Ishikawa (cell line): ENCODE measurements at regions not wholly inside any gene's neighbourhood (a gene's known extent, or its start where the extent isn't known, plus 50 kb on each side); places are given as distances from the start of the nearest gene placed in this dataset.
A peak's percentile ranks its signal among the peaks of the same experiment; 100 is the strongest.

Experiments
- CEBPB ChIP-seq: IDR thresholded peaks from 2 replicates; pipeline ENCODE4 v1.6.1; 2012
- CREB1 ChIP-seq: IDR thresholded peaks from 2 replicates; pipeline ENCODE4 v1.6.1; 2012; ENCODE audit warnings: low read depth
- EGR1 ChIP-seq: IDR thresholded peaks from 2 replicates; pipeline ENCODE4 v1.6.1; 2012
- EP300 ChIP-seq: IDR thresholded peaks from 2 replicates; pipeline ENCODE4 v1.6.1; 2012; ENCODE audit warnings: borderline replicate concordance
- FOXM1 ChIP-seq: IDR thresholded peaks from 2 replicates; pipeline ENCODE4 v1.6.1; 2012; ENCODE audit warnings: low read depth, borderline replicate concordance
- NFIC ChIP-seq: IDR thresholded peaks from 2 replicates; pipeline ENCODE4 v1.6.1; 2012
- RAD21 ChIP-seq: IDR thresholded peaks from 2 replicates; pipeline ENCODE4 v1.6.1; 2012; ENCODE audit warnings: low read depth
- TAF1 ChIP-seq: IDR thresholded peaks from 2 replicates; pipeline ENCODE4 v1.6.1; 2012; ENCODE audit warnings: low read depth, mild to moderate bottlenecking
- TCF12 ChIP-seq: IDR thresholded peaks from 2 replicates; pipeline ENCODE4 v1.6.1; 2012; ENCODE audit warnings: low read depth
- TEAD4 ChIP-seq: IDR thresholded peaks from 2 replicates; pipeline ENCODE4 v1.6.1; 2012
- YY1 ChIP-seq: IDR thresholded peaks from 2 replicates; pipeline ENCODE4 v1.6.1; 2012; ENCODE audit warnings: low read depth
- ZBTB7A ChIP-seq: IDR thresholded peaks from 2 replicates; pipeline ENCODE4 v1.6.1; 2012; ENCODE audit warnings: low read depth
- TF ChIP-seq, protein P1 (sequence below): IDR thresholded peaks from 2 replicates; pipeline ENCODE4 v1.6.1; 2012
- TF ChIP-seq, protein P2 (sequence below): IDR thresholded peaks from 2 replicates; pipeline ENCODE4 v1.6.1; 2012; ENCODE audit warnings: low read depth, mild to moderate bottlenecking
- TF ChIP-seq, protein P3 (sequence below): IDR thresholded peaks from 2 replicates; pipeline ENCODE4 v1.6.1; 2012

DNA sequence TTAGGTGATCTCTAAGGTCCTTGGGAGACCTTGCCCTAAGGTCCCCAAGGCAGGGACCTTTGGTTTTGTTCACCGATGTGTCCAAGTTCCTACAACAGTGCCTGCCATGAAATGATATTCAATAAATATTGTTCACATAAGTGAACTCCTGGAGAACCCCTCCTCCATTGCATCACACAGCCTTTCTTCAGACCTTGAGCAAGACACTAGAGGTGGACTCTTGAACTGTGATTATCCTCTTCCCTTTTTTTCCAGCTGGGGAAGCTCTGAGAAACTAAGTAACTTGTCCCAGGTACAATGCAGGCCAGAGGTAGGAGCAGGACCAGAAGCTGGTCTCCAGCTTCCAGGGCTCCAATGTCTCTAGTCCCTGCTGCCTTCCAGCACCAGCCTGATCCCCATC lies 76.6 kb upstream of the LMO1 start:
- TF ChIP-seq RAD21, result no peak
- TF ChIP-seq, protein P1, sequence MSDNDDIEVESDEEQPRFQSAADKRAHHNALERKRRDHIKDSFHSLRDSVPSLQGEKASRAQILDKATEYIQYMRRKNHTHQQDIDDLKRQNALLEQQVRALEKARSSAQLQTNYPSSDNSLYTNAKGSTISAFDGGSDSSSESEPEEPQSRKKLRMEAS, result no peak

DNA sequence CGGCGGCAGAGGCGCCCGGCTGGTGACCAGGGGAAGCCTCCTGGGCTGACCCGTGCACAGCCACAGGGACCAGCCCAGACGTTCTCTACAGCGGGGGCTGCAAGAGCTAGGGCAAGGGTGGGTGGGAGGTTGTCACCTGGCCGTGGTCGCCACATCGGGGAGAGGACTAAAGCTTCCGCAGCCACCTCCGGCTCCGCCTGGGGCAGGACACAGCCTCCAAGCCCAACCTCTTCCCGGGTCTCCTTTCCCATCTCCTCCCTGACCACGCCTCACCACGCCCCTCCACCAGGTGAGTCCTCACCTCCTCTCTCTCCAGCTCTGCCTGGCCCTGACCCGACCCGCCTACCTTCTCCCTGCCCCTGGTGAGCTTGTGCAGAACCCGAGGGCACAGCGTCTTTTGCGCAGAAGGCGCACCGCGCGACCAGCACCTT lies 75.9 kb upstream of the LMO1 start:
- no peak for TF ChIP-seq EGR1
- no peak for TF ChIP-seq YY1

DNA sequence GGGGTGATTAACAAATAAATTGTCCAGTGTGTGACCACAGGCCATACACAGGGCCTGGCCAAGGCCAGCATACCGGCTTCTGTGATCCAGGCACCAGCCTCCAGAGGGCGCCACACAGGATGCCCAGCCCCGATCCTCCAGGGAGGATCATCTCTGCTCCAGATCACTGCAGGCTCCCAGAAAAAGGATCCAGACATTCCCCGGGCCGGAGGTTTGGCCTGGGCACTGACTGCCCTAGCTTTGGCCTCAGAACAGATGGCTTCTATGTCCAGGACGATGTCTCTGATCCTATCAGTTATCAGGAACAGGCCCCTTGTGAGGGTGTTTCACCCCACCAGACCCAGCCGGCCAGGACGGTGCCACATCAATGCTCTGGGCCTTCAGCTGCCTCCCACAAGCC lies 74.5 kb upstream of the LMO1 start:
- TF ChIP-seq TEAD4, result no peak
- TF ChIP-seq RAD21, result peak; percentile 50
- TF ChIP-seq EGR1, result no peak
- TF ChIP-seq NFIC, result no peak
- TF ChIP-seq, protein P2, sequence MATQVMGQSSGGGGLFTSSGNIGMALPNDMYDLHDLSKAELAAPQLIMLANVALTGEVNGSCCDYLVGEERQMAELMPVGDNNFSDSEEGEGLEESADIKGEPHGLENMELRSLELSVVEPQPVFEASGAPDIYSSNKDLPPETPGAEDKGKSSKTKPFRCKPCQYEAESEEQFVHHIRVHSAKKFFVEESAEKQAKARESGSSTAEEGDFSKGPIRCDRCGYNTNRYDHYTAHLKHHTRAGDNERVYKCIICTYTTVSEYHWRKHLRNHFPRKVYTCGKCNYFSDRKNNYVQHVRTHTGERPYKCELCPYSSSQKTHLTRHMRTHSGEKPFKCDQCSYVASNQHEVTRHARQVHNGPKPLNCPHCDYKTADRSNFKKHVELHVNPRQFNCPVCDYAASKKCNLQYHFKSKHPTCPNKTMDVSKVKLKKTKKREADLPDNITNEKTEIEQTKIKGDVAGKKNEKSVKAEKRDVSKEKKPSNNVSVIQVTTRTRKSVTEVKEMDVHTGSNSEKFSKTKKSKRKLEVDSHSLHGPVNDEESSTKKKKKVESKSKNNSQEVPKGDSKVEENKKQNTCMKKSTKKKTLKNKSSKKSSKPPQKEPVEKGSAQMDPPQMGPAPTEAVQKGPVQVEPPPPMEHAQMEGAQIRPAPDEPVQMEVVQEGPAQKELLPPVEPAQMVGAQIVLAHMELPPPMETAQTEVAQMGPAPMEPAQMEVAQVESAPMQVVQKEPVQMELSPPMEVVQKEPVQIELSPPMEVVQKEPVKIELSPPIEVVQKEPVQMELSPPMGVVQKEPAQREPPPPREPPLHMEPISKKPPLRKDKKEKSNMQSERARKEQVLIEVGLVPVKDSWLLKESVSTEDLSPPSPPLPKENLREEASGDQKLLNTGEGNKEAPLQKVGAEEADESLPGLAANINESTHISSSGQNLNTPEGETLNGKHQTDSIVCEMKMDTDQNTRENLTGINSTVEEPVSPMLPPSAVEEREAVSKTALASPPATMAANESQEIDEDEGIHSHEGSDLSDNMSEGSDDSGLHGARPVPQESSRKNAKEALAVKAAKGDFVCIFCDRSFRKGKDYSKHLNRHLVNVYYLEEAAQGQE, result no peak
- TF ChIP-seq EP300, result no peak
- TF ChIP-seq, protein P1, result no peak
- no peak for TF ChIP-seq ZBTB7A

DNA sequence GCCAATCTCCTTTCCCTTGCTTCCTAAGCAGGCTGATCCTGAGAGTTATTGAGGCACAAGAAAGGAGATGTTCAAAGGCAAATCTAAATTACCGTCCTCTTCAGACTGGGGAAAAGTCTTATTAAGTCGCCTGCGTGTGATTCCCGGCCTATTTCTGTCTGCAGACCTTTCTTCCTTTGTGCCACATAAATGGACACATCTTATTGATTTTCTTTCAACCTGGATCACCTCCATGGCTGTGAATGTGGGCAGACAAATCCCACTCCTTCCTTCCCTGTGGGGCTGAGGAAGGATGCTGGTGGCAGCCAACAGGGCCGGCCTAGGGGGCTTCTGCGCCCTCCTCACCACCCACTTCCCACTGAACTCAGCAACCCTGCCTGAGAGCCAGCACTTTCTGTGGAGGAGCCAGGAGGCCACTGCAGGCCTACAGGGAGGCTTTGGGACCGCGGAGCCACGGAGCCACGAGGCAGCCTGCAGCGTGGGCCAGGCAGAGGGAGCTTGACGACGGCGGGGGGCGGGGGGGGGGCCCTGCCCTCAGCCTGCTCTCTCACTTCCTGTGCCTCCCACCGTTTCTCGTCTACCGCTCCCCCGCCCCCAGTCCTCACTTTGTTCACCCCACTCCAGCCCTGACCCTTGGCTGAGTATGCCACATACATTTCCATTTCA lies 73.6 kb upstream of the LMO1 start:
- TF ChIP-seq TAF1 (no peak), FOXM1 (no peak), CREB1 (no peak), ZBTB7A (no peak), TEAD4 (no peak), EGR1 (no peak)
- TF ChIP-seq, protein P2, result no peak
- TF ChIP-seq, protein P1, result no peak

DNA sequence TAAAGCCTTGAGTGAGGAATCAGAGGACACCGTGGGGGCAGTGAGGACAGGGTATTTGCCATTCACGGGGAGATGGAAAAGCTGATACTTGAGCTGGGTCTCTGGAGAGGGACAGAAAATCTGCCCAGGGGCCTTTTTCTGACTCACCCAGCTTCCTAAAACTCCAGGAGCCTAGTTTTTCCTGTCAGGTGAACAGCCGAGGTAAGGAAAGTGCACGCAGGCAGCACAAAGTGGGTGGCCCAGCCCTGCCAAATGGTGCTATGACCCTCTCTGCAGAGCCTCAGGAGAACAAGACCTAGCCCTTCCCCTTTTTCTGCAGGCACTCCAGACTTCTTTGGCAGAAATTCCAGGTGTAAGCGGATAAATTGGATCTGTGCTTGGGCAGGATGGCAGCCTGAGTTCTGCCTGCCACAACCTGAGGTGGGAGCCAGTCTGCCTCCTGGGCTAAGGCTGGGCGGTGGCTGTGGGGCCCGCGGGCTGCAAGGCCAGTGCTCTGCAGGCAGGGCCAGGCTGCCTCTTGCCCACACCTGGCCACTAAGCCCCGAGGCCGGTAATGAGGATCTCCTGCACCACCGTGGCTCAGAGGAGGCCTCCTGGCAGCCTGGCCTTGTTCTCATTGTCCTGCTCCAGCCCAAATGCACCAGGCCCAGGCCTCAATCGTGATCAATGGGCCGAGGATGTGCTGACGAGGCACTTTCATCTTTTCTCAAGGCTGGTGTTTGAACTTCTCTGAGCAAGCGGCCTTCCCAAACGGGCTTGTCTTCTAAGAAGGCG lies 72.9 kb upstream of the LMO1 start:
- TF ChIP-seq TCF12, result no peak
- TF ChIP-seq EP300, result no peak
- TF ChIP-seq TEAD4, result no peak
- TF ChIP-seq, protein P1, result no peak
- TF ChIP-seq EGR1, result no peak
- no peak for TF ChIP-seq NFIC
- TF ChIP-seq CREB1, result no peak
- TF ChIP-seq ZBTB7A, result no peak
- no peak for TF ChIP-seq YY1
- TF ChIP-seq TAF1, result no peak
- TF ChIP-seq RAD21, result no peak
- TF ChIP-seq, protein P2, result no peak

DNA sequence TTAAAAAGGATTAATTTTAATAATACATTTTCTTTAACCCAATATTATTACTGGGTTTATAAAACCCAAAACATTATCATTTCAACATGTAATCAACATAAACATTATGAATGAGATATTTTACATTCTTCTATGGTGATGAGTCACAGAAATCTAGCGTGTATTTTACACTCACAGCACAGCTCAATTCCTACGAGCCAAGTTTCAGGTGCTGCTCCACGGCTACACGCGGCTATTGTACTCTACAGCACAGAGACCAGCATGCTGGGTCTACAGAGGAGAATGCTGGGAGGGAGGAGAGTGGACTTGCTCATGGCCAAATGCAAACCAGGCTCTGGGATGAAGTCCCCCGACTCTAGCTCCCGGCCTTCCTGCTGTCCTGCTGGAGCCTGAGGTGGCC lies 72.0 kb upstream of the LMO1 start:
- TF ChIP-seq YY1 (no peak), TCF12 (no peak), FOXM1 (no peak), RAD21 (no peak), CREB1 (no peak), EP300 (no peak), ZBTB7A (no peak), CEBPB (no peak), NFIC (no peak)
- TF ChIP-seq, protein P1, result no peak
- TF ChIP-seq, protein P3, sequence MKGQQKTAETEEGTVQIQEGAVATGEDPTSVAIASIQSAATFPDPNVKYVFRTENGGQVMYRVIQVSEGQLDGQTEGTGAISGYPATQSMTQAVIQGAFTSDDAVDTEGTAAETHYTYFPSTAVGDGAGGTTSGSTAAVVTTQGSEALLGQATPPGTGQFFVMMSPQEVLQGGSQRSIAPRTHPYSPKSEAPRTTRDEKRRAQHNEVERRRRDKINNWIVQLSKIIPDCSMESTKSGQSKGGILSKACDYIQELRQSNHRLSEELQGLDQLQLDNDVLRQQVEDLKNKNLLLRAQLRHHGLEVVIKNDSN, result no peak
